ENCODE measurements at regions not wholly inside any gene's neighbourhood (a gene's known extent, or its start where the extent isn't known, plus 50 kb on each side); places are given as distances from the start of the nearest gene placed in this dataset.

DNA sequence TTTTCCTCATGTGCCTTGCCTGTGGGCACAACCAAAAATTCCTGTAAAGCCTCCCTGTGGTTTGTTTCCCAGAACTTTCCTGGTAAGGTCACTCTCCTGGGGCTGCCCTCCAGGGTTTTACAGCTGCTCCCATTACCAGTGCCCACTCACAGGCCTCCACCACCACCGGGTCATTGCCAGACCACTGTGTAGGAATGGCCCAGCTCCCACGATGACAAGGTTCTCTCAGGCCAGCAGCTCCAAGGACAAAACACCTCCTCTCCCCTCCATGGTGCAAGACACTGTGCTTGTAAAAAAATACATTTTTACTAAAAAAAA, 96.1 kb upstream of the AKIP1 start:
- no peaks in the 10 kb centered on the region for H3K9me3 ChIP-seq
- no peak for TF ChIP-seq GABPA (IDR thresholded peaks at IDR 0.05; ENCODE audit: low read depth)
- no peak for TF ChIP-seq SMC3 (IDR thresholded peaks at IDR 0.05; ENCODE audit: low read depth, low read length)
- TF ChIP-seq YY1 (IDR thresholded peaks at IDR 0.05; ENCODE audit: low read depth): no peak
- TF ChIP-seq CHD2 (IDR thresholded peaks at IDR 0.05; ENCODE audit: low read length, partially characterized antibody): no peak
- TF ChIP-seq RFX5 (IDR thresholded peaks at IDR 0.05; ENCODE audit: low read length): no peak
- no peak for TF ChIP-seq RAD21 (IDR thresholded peaks at IDR 0.05; ENCODE audit: low read length)
- no peak for TF ChIP-seq SIN3A (IDR thresholded peaks at IDR 0.05; ENCODE audit: borderline replicate concordance, low read depth, low read length)
- TF ChIP-seq, protein P1, sequence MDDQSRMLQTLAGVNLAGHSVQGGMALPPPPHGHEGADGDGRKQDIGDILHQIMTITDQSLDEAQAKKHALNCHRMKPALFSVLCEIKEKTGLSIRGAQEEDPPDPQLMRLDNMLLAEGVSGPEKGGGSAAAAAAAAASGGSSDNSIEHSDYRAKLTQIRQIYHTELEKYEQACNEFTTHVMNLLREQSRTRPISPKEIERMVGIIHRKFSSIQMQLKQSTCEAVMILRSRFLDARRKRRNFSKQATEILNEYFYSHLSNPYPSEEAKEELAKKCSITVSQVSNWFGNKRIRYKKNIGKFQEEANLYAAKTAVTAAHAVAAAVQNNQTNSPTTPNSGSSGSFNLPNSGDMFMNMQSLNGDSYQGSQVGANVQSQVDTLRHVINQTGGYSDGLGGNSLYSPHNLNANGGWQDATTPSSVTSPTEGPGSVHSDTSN (IDR thresholded peaks at IDR 0.05): no peak
- TF ChIP-seq EZH2phosphoT487 (IDR thresholded peaks at IDR 0.05; ENCODE audit: borderline replicate concordance, low read depth): no peak
- TF ChIP-seq, protein P2, sequence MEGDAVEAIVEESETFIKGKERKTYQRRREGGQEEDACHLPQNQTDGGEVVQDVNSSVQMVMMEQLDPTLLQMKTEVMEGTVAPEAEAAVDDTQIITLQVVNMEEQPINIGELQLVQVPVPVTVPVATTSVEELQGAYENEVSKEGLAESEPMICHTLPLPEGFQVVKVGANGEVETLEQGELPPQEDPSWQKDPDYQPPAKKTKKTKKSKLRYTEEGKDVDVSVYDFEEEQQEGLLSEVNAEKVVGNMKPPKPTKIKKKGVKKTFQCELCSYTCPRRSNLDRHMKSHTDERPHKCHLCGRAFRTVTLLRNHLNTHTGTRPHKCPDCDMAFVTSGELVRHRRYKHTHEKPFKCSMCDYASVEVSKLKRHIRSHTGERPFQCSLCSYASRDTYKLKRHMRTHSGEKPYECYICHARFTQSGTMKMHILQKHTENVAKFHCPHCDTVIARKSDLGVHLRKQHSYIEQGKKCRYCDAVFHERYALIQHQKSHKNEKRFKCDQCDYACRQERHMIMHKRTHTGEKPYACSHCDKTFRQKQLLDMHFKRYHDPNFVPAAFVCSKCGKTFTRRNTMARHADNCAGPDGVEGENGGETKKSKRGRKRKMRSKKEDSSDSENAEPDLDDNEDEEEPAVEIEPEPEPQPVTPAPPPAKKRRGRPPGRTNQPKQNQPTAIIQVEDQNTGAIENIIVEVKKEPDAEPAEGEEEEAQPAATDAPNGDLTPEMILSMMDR (IDR thresholded peaks at IDR 0.05): no peak
- no peak for TF ChIP-seq RCOR1 (IDR thresholded peaks at IDR 0.05; ENCODE audit: low read length)
- no peak for TF ChIP-seq MEF2A (IDR thresholded peaks at IDR 0.05; ENCODE audit: borderline replicate concordance, low read depth)
- H4K20me1 ChIP-seq (ENCODE audit: insufficient read depth): no peaks in the 10 kb centered on the region
- no peaks in the 10 kb centered on the region for H3K27me3 ChIP-seq (ENCODE audit: insufficient read depth)
- H3K36me3 ChIP-seq (replicated peaks in 1 of 2; ENCODE audit: control insufficient read depth in 1 of 2, insufficient read depth in 2 of 2, low read length in 1 of 2): peaks cover 0 to 11% of the 10 kb centered on the region in 2 experiments
- DNase-seq: no peak
- peaks cover 31% of the 10 kb centered on the region for H3F3A ChIP-seq (replicated peaks; ENCODE audit: insufficient read depth)
- H2AFZ ChIP-seq (ENCODE audit: low read depth): no peak overlapping the region
- H3K4me1 ChIP-seq (ENCODE audit: control insufficient read depth in 1 of 2, insufficient read depth in 2 of 2, low read depth in 1 of 2, low read length in 1 of 2): peaks cover 23 to 24% of the 10 kb centered on the region in 2 experiments
- H3K79me2 ChIP-seq (ENCODE audit: insufficient read depth): peaks cover 37% of the 10 kb centered on the region
- ChIA-PET CTCF (interaction anchor here (1.2 to 3.4 kb wide), 6 partner anchors 8 to 126 kb away, joined by 3 to 17 read pairs (median 5); no protein-coding TSS in a partner anchor), POLR2A (interaction anchor here (1.4 kb wide), 1 partner anchor 126 kb away, joined by 4 read pairs; no protein-coding TSS in a partner anchor)
- no peaks in the 10 kb centered on the region for H3K9me2 ChIP-seq
- H3K27ac ChIP-seq (ENCODE audit: low read depth in 2 of 2, low read length in 1 of 2): peak overlapping the region; percentile 48 to 56; a peak in 3 of 4 replicates
- 59% methylated on average over 2 of the region's 2 CpGs for WGBS (ENCODE audit: low lambda C conversion rate)
- no peak overlapping the region for H3K9ac ChIP-seq
- 0 out of 2 replicates have a peak overlapping the region, but pooled peaks have one; percentile 11 for H3K4me2 ChIP-seq
- no peak overlapping the region for H3K4me3 ChIP-seq (ENCODE audit: low read depth in 2 of 2, low read length in 1 of 2)

DNA sequence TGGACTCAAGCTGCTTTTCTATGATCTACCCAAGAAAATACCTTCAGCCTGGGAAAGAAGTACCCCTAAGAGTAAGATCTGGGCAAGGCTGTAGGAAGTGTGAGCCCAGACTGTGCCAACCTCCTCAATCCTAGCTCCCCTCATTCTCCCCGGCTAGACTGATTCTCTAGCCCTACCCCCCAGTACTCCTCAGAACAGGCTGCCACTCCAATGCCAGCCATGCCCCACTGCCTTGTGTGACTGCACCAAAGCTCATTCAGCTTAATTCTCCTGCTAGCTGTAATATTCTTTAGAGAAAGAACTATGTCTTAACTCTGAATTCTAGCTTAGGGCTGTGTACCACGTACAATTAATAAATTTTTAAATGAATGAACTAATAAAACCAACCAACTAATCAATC, 92.6 kb upstream of the AKIP1 start:
- ChIA-PET CTCF (interaction anchor here (1.3 kb wide), 1 partner anchor 13 kb away, joined by 3 read pairs; no protein-coding TSS in a partner anchor), POLR2A (no interaction called here)
- H3K27ac ChIP-seq (ENCODE audit: low read depth in 2 of 2, low read length in 1 of 2): no peak overlapping the region
- H3K4me3 ChIP-seq (ENCODE audit: low read depth in 2 of 2, low read length in 1 of 2): no peak overlapping the region
- peaks cover 0 to 18% of the 10 kb centered on the region in 2 experiments for H3K36me3 ChIP-seq (replicated peaks in 1 of 2; ENCODE audit: control insufficient read depth in 1 of 2, insufficient read depth in 2 of 2, low read length in 1 of 2)
- no peaks in the 10 kb centered on the region for H3K9me3 ChIP-seq
- H3K9me2 ChIP-seq: no peaks in the 10 kb centered on the region
- H2AFZ ChIP-seq (ENCODE audit: low read depth): no peak overlapping the region
- TF ChIP-seq FOXM1 (IDR thresholded peaks at IDR 0.05; ENCODE audit: low read depth) (no peak), GABPA (IDR thresholded peaks at IDR 0.05; ENCODE audit: low read depth) (no peak), SIN3A (IDR thresholded peaks at IDR 0.05; ENCODE audit: borderline replicate concordance, low read depth, low read length) (no peak)
- TF ChIP-seq, protein P2 (IDR thresholded peaks at IDR 0.05): no peak
- TF ChIP-seq, protein P1 (IDR thresholded peaks at IDR 0.05): no peak
- H3K79me2 ChIP-seq (ENCODE audit: insufficient read depth): peaks cover 7% of the 10 kb centered on the region
- no peaks in the 10 kb centered on the region; the same call in 1 of the 2 replicates for H4K20me1 ChIP-seq (ENCODE audit: insufficient read depth)
- peaks cover 18% of the 10 kb centered on the region for H3F3A ChIP-seq (replicated peaks; ENCODE audit: insufficient read depth)
- H3K9ac ChIP-seq: no peak overlapping the region
- peaks cover 12 to 14% of the 10 kb centered on the region in 2 experiments for H3K4me1 ChIP-seq (ENCODE audit: control insufficient read depth in 1 of 2, insufficient read depth in 2 of 2, low read depth in 1 of 2, low read length in 1 of 2)
- H3K4me2 ChIP-seq: no peak overlapping the region
- H3K27me3 ChIP-seq (ENCODE audit: insufficient read depth): no peaks in the 10 kb centered on the region
- DNase-seq: no peak
- WGBS (ENCODE audit: low lambda C conversion rate): 100% methylated on average over 2 of the region's 2 CpGs
